Thymus (tissue), 11 donors: ENCODE measurements at regions not wholly inside any gene's neighbourhood (a gene's known extent, or its start where the extent isn't known, plus 50 kb on each side); places are given as distances from the start of the nearest gene placed in this dataset.

Source experiments
- DNase-seq, 9 donors: peaks; one replicate each; pipeline ENCODE4 v3.0.0-alpha.2; 2013; ENCODE audit warnings: low spot score in 9 of 9, low read depth in 6 of 9, missing footprints in 1 of 9
- H3K27ac ChIP-seq, 2 donors: one replicate each; pipeline ENCODE4 v1.5.1; 2013; ENCODE audit warnings: control low read depth in 1 of 2, low read depth in 1 of 2, low read length in 1 of 2, mild to moderate bottlenecking in 1 of 2, moderate library complexity in 1 of 2
- H3K27me3 ChIP-seq, 2 donors: one replicate each; pipeline ENCODE4 v1.5.1; 2013; ENCODE audit warnings: low read length in 1 of 2; ENCODE audit not compliant: control insufficient read depth in 2 of 2, insufficient read depth in 1 of 2
- H3K36me3 ChIP-seq, 2 donors: one replicate each; pipeline ENCODE4 v1.5.1; 2013; ENCODE audit warnings: low read length in 1 of 2, mild to moderate bottlenecking in 1 of 2, moderate library complexity in 1 of 2; ENCODE audit not compliant: control insufficient read depth in 2 of 2, insufficient read depth in 2 of 2
- H3K4me1 ChIP-seq, 2 donors: one replicate each; pipeline ENCODE4 v1.5.1; 2013; ENCODE audit warnings: low read length in 2 of 2; ENCODE audit not compliant: control insufficient read depth in 2 of 2, insufficient read depth in 2 of 2
- H3K4me3 ChIP-seq, 2 donors: one replicate each; pipeline ENCODE4 v1.5.1; 2013; ENCODE audit warnings: low read length in 2 of 2, control low read depth in 1 of 2, mild to moderate bottlenecking in 1 of 2
- H3K9me3 ChIP-seq, 2 donors: one replicate each; pipeline ENCODE4 v1.5.1; 2013; ENCODE audit warnings: low read length in 1 of 2, mild to moderate bottlenecking in 1 of 2; ENCODE audit not compliant: control insufficient read depth in 2 of 2, insufficient read depth in 1 of 2
- WGBS: extraction: QIAGEN DNeasy Blood & Tissue Kit; methylation state at CpG from one replicate; pipeline ENCODE4 v1.1.7; 2013; 5-methylcytosine and 5-hydroxymethylcytosine counted together
- donor health status: healthy.

DNA sequence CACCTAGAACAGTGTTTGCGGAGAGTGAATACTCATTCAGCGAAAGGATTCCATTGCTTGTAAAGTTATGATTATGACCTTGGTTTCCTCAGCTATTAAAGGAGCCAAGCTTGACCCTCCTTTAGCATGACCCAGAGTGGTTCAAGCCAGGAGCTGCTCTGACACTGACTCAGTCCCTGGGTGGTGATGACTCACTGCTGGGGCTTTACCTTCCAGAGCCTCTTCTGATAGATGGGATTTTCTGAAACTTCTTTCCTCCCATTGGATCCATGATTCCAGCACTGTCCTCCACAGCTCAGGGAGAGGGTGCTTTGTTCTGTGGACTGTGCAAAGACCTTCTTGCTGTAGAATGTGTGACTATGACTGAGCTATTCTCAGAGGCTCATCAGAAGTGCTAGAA, 77.4 kb downstream of the S1PR1 start:
- WGBS, result 96% methylated on average over 2 of the region's 2 CpGs
- Histone ChIP-seq H3K9me3 (peaks cover 0 to 3% of the 10 kb centered on the region in 2 donors), H3K27ac (peak overlapping the region in 1 of 2 donors; percentile 39), H3K36me3 (no peaks in the 10 kb centered on the region), H3K27me3 (no peaks in the 10 kb centered on the region), H3K4me1 (peaks cover 45 to 77% of the 10 kb centered on the region in 2 donors), H3K4me3 (no peak overlapping the region)
- no peak for DNase-seq

GRCh38 chr1:101316256-101316655, 79.4 kb downstream of the S1PR1 start:
- Histone ChIP-seq H3K27me3 (no peaks in the 10 kb centered on the region), H3K9me3 (peaks cover 0 to 9% of the 10 kb centered on the region in 2 donors), H3K4me1 (peaks cover 29 to 58% of the 10 kb centered on the region in 2 donors), H3K36me3 (no peaks in the 10 kb centered on the region), H3K27ac (peak overlapping the region in 1 of 2 donors; percentile 14), H3K4me3 (no peak overlapping the region)
- no peak for DNase-seq
- 93% methylated on average over 6 of the region's 6 CpGs for WGBS

GRCh38 chr1:101316799-101317198, 80.0 kb downstream of the S1PR1 start:
- 98% methylated on average over 4 of the region's 4 CpGs for WGBS
- H3K27ac ChIP-seq, result no peak overlapping the region
- peaks cover 0 to 9% of the 10 kb centered on the region in 2 donors for H3K9me3 ChIP-seq
- H3K36me3 ChIP-seq, result no peaks in the 10 kb centered on the region
- H3K4me1 ChIP-seq, result peaks cover 25 to 52% of the 10 kb centered on the region in 2 donors
- no peak overlapping the region for H3K4me3 ChIP-seq
- no peaks in the 10 kb centered on the region for H3K27me3 ChIP-seq
- DNase-seq, result no peak

DNA sequence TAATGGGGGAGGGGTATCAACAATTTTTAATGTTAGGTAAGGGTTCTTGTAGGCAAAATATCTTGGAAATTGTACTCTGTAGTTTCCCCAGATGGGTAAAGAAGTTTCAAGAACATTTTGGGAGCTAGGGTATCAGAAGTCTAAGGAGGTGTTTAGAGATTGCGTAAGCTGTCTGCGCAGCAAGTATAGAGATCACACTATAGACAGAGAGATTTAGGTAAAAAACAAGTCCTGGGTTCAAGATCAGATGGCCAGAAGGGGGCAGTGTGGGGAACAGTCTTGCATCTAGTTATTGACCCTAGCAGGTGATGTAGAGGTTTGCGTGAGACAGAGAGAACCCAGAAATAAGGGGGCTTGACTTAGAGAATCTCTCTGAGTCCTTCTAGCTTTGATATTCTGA, 80.8 kb downstream of the S1PR1 start:
- Histone ChIP-seq H3K4me3 (no peak overlapping the region), H3K27ac (no peak overlapping the region), H3K27me3 (no peaks in the 10 kb centered on the region), H3K9me3 (peaks cover 0 to 9% of the 10 kb centered on the region in 2 donors), H3K4me1 (peaks cover 17 to 44% of the 10 kb centered on the region in 2 donors), H3K36me3 (no peaks in the 10 kb centered on the region)
- peak in 1 of 9 donors; percentile 46 for DNase-seq
- 98% methylated on average over 3 of the region's 3 CpGs for WGBS

GRCh38 chr1:101323535-101323934, 86.7 kb downstream of the S1PR1 start:
- no peak for DNase-seq
- H3K27me3 ChIP-seq, result no peaks in the 10 kb centered on the region
- H3K9me3 ChIP-seq, result peaks cover 0 to 5% of the 10 kb centered on the region in 2 donors
- H3K36me3 ChIP-seq, result no peaks in the 10 kb centered on the region
- 97% methylated on average over 1 of the region's 1 CpG for WGBS
- H3K4me1 ChIP-seq, result no peaks in the 10 kb centered on the region
- H3K4me3 ChIP-seq, result no peak overlapping the region
- H3K27ac ChIP-seq, result no peak overlapping the region

DNA sequence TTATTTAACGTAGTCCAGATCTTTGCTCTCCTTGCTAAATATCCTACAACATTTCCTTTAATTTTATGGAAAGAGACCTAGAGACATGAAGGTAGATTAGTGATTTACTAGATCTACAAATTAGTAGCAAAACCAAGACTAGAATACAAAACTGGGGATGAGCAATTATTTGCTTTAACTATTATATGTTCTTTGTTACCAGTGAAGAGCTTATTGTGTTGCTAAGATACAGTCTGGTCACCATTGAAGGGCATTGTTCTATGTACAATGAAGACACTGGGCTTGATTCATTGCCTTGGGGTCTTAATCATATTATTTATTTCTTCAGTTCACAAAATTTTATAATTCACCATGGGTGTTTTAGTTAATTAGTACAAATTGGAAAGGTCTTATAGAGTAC, 88.3 kb downstream of the S1PR1 start:
- no peak overlapping the region for H3K4me3 ChIP-seq
- no peak for DNase-seq
- H3K36me3 ChIP-seq, result no peaks in the 10 kb centered on the region
- no peak overlapping the region for H3K27ac ChIP-seq
- 100% methylated on average over 1 of the region's 1 CpG for WGBS
- H3K27me3 ChIP-seq, result no peaks in the 10 kb centered on the region
- H3K4me1 ChIP-seq, result no peaks in the 10 kb centered on the region
- peaks cover 0 to 5% of the 10 kb centered on the region in 2 donors for H3K9me3 ChIP-seq

DNA sequence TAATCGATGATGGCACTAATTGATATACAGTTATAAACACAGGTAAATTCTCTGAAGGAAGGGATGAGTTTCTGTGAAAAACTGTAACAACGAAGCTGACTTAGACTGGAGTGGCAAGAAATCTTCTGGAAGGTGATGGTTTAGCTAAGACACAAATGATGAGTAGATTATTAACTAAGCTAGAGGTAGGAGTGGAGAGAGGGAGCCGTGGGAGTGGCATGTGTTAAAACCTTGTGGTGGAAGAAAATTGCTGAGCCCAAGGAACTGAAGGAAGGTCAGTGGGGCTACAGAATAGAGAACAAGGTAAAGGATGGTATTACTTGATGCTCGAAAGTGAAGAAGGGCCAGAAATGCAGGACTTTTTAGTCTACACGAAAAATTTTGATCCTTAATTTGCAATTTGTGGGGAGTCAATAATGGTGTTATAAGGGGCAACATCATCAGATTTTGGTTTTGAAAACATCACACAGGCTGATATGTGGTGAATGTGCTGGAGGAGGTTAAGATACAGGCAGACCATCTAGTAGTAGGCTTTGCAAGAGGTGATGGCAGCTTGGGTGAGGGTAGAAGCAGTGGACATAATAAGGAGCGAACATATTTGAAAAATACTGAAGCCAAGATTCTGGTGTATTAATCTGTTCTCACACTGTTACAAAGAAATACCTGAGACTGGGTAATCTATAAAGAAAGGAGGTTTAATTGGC, 93.8 kb downstream of the S1PR1 start:
- Histone ChIP-seq H3K4me1 (no peaks in the 10 kb centered on the region), H3K9me3 (no peaks in the 10 kb centered on the region), H3K4me3 (no peak overlapping the region), H3K27me3 (no peaks in the 10 kb centered on the region), H3K27ac (no peak overlapping the region), H3K36me3 (no peaks in the 10 kb centered on the region)
- WGBS, result 96% methylated on average over 6 of the region's 6 CpGs
- no peak for DNase-seq

DNA sequence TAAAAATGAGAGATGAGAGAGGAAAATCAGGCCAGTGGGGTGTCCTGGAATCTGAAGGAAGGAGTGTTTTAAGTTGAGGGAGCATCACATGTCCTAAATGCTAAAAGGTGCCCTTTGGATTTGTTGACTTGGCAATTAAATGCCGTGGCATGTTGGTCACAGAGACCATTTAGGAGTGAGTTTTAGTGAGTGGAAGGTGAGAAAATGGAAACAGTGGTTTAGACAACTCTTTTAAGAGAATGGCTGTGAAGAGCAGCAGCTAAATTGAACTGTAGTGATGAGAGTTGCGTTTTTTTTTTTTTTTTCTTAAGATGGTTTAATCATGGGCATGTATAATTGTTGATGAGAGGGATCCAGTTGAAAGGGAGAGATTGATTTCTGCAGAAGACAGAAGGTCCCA, 95.0 kb downstream of the S1PR1 start:
- Histone ChIP-seq H3K36me3 (no peaks in the 10 kb centered on the region), H3K4me1 (no peaks in the 10 kb centered on the region), H3K9me3 (no peaks in the 10 kb centered on the region), H3K27me3 (no peaks in the 10 kb centered on the region), H3K27ac (no peak overlapping the region), H3K4me3 (no peak overlapping the region)
- DNase-seq, result no peak
- 95% methylated on average over 2 of the region's 2 CpGs for WGBS

- no peaks in the 10 kb centered on the region for H3K27me3 ChIP-seq
- H3K27ac ChIP-seq, result no peak overlapping the region
- 99% methylated on average over 1 of the region's 1 CpG for WGBS
- no peaks in the 10 kb centered on the region for H3K4me1 ChIP-seq
- H3K9me3 ChIP-seq, result no peaks in the 10 kb centered on the region
- no peaks in the 10 kb centered on the region for H3K36me3 ChIP-seq
- DNase-seq, result no peak
- no peak overlapping the region for H3K4me3 ChIP-seq
These were observed 95.8 kb downstream of the S1PR1 start for GRCh38 chr1:101332633-101333032.
